ENCODE measurements at regions not wholly inside any gene's neighbourhood (a gene's known extent, or its start where the extent isn't known, plus 50 kb on each side); places are given as distances from the start of the nearest gene placed in this dataset.

- TF ChIP-seq, protein P1, sequence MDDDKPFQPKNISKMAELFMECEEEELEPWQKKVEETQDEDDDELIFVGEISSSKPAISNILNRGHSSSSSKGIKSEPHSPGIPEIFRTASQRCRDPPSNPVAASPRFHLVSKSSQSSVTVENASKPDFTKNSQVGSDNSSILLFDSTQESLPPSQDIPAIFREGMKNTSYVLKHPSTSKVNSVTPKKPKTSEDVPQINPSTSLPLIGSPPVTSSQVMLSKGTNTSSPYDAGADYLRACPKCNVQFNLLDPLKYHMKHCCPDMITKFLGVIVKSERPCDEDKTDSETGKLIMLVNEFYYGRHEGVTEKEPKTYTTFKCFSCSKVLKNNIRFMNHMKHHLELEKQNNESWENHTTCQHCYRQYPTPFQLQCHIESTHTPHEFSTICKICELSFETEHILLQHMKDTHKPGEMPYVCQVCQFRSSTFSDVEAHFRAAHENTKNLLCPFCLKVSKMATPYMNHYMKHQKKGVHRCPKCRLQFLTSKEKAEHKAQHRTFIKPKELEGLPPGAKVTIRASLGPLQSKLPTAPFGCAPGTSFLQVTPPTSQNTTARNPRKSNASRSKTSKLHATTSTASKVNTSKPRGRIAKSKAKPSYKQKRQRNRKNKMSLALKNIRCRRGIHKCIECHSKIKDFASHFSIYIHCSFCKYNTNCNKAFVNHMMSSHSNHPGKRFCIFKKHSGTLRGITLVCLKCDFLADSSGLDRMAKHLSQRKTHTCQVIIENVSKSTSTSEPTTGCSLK (tag by site-specific recombination; IDR thresholded peaks at IDR 0.05): no peak
- TF ChIP-seq HIC1 (tag by site-specific recombination; IDR thresholded peaks at IDR 0.05) (no peak), ZNF692 (tag by site-specific recombination; IDR thresholded peaks at IDR 0.05) (no peak), ZNF544 (tag by site-specific recombination; IDR thresholded peaks at IDR 0.05) (no peak), ZNF354C (tag by site-specific recombination; IDR thresholded peaks at IDR 0.05; ENCODE audit: borderline replicate concordance, low read depth) (no peak), ZNF473 (tag by site-specific recombination; IDR thresholded peaks at IDR 0.05) (no peak), KLF8 (tag by site-specific recombination; IDR thresholded peaks at IDR 0.05) (no peak)
These were observed 1288.5 kb upstream of the AUTS2 start (continued) for GRCh38 chr7:68309806-68310205.

DNA sequence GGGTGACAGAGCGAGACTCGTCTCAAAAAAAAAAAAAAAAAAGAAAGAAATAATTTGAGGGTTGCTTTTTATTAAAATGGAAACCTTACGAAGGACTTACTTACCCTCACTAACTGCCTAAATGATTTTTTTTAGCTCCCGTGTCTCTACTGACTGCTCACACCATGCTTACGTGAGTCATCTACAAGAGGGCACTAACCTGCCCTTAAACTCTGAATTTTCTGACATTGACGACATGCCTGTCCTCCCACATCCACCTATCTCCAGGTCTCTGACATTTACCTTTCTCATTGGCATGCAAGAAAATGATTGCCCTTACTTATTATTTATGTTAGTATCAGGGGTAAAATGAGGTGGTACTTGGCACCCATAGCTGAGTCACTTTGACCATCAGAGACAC, 1286.3 kb upstream of the AUTS2 start:
- H3K27ac ChIP-seq (ENCODE audit: extremely low read depth, low read depth, low read length): no peak overlapping the region
- ChIA-PET CTCF (interaction anchor here (0.6 kb wide), 1 partner anchor 478 kb away, joined by 3 read pairs; no protein-coding TSS in a partner anchor), POLR2A (no interaction called here)
- no peaks in the 10 kb centered on the region for H3K4me1 ChIP-seq (ENCODE audit: control insufficient read depth, insufficient read depth, low read length)
- H3K4me3 ChIP-seq (ENCODE audit: low read depth, low read length): no peak overlapping the region
- no peaks in the 10 kb centered on the region for H3K36me3 ChIP-seq (ENCODE audit: control insufficient read depth in 2 of 2, insufficient read depth in 1 of 2, low read length in 2 of 2)
- H3K9me3 ChIP-seq (ENCODE audit: control insufficient read depth, insufficient read depth, low read depth, low read length): no peaks in the 10 kb centered on the region
- no peak for TF ChIP-seq GLIS1 (tag by site-specific recombination; IDR thresholded peaks at IDR 0.05)
- TF ChIP-seq KLF16 (tag by site-specific recombination; IDR thresholded peaks at IDR 0.05): no peak
- TF ChIP-seq GFI1B (tag by site-specific recombination; IDR thresholded peaks at IDR 0.05): no peak
- TF ChIP-seq, protein P1 (tag by site-specific recombination; IDR thresholded peaks at IDR 0.05): no peak
- no peak for TF ChIP-seq TSHZ1 (tag by site-specific recombination; IDR thresholded peaks at IDR 0.05; ENCODE audit: borderline replicate concordance)
- TF ChIP-seq, protein P2, sequence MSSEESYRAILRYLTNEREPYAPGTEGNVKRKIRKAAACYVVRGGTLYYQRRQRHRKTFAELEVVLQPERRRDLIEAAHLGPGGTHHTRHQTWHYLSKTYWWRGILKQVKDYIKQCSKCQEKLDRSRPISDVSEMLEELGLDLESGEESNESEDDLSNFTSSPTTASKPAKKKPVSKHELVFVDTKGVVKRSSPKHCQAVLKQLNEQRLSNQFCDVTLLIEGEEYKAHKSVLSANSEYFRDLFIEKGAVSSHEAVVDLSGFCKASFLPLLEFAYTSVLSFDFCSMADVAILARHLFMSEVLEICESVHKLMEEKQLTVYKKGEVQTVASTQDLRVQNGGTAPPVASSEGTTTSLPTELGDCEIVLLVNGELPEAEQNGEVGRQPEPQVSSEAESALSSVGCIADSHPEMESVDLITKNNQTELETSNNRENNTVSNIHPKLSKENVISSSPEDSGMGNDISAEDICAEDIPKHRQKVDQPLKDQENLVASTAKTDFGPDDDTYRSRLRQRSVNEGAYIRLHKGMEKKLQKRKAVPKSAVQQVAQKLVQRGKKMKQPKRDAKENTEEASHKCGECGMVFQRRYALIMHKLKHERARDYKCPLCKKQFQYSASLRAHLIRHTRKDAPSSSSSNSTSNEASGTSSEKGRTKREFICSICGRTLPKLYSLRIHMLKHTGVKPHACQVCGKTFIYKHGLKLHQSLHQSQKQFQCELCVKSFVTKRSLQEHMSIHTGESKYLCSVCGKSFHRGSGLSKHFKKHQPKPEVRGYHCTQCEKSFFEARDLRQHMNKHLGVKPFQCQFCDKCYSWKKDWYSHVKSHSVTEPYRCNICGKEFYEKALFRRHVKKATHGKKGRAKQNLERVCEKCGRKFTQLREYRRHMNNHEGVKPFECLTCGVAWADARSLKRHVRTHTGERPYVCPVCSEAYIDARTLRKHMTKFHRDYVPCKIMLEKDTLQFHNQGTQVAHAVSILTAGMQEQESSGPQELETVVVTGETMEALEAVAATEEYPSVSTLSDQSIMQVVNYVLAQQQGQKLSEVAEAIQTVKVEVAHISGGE (tag by site-specific recombination; conservative IDR thresholded peaks at IDR 0.05; ENCODE audit: low read depth): no peak
- TF ChIP-seq, protein P3, sequence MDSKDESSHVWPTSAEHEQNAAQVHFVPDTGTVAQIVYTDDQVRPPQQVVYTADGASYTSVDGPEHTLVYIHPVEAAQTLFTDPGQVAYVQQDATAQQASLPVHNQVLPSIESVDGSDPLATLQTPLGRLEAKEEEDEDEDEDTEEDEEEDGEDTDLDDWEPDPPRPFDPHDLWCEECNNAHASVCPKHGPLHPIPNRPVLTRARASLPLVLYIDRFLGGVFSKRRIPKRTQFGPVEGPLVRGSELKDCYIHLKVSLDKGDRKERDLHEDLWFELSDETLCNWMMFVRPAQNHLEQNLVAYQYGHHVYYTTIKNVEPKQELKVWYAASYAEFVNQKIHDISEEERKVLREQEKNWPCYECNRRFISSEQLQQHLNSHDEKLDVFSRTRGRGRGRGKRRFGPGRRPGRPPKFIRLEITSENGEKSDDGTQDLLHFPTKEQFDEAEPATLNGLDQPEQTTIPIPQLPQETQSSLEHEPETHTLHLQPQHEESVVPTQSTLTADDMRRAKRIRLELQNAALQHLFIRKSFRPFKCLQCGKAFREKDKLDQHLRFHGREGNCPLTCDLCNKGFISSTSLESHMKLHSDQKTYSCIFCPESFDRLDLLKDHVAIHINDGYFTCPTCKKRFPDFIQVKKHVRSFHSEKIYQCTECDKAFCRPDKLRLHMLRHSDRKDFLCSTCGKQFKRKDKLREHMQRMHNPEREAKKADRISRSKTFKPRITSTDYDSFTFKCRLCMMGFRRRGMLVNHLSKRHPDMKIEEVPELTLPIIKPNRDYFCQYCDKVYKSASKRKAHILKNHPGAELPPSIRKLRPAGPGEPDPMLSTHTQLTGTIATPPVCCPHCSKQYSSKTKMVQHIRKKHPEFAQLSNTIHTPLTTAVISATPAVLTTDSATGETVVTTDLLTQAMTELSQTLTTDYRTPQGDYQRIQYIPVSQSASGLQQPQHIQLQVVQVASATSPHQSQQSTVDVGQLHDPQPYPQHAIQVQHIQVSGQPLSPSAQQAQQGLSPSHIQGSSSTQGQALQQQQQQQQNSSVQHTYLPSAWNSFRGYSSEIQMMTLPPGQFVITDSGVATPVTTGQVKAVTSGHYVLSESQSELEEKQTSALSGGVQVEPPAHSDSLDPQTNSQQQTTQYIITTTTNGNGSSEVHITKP (tag by site-specific recombination; IDR thresholded peaks at IDR 0.05): no peak
- TF ChIP-seq ZNF266 (tag by site-specific recombination; IDR thresholded peaks at IDR 0.05; ENCODE audit: low read depth): no peak
- TF ChIP-seq ZNF37A (tag by site-specific recombination; IDR thresholded peaks at IDR 0.05): no peak
- TF ChIP-seq TCF7L2 (IDR thresholded peaks at IDR 0.05; ENCODE audit: borderline replicate concordance, low read depth, low read length): no peak
- TF ChIP-seq SP7 (tag by site-specific recombination; IDR thresholded peaks at IDR 0.05): no peak

Measured in HEK293 (cell line).